A673 (cell line): ENCODE measurements at regions not wholly inside any gene's neighbourhood (a gene's known extent, or its start where the extent isn't known, plus 50 kb on each side); places are given as distances from the start of the nearest gene placed in this dataset.
A peak's percentile ranks its signal among the peaks of the same experiment; 100 is the strongest.
"Not testable (repeated sequence)": the region's sequence is repeated elsewhere in the genome, so short reads cannot be mapped to it uniquely, and the experiment has no call there.

Source experiments
- BruUV-seq: library from RNA; stranded (reverse); fragments of 400-500 nt; replicated peaks from 2 replicates; lab custom pipeline; 2021; lab: Mats Ljungman, UMichigan
- CTCF ChIA-PET: fragments of 300-600 bp; sonication (Branson Sonifier 250); formaldehyde crosslinking; loops from one replicate; lab custom pipeline; 2022; ENCODE audit warnings: antibody characterized with exemption; lab: Charles Lee
- POLR2A ChIA-PET: fragments of 300-600 bp; sonication (Branson Sonifier 250); formaldehyde crosslinking; loops from one replicate; lab custom pipeline; 2022; ENCODE audit warnings: antibody characterized with exemption; ENCODE audit not compliant: low non-redundant PET; lab: Charles Lee
- DNase-seq: peaks from one replicate; pipeline ENCODE4 v3.0.0-alpha.2; 2015; ENCODE audit warnings: low spot score
- H3K27ac ChIP-seq: fragments of 200-600 bp; sonication (generic); 2 replicates; pipeline ENCODE4 v1.5.1; 2016; ENCODE audit warnings: mixed run types, low read depth, mild to moderate bottlenecking, mixed read lengths, antibody characterized with exemption, low read length; ENCODE audit not compliant: poor library complexity, severe bottlenecking
- H3K27me3 ChIP-seq: fragments of 200-600 bp; sonication (generic); replicated peaks from 2 replicates; pipeline ENCODE4 v1.6.1; 2017; ENCODE audit warnings: mixed run types, low read depth, mild to moderate bottlenecking, mixed read lengths, antibody characterized with exemption, low read length; ENCODE audit not compliant: insufficient read depth, poor library complexity
- H3K36me3 ChIP-seq: fragments of 200-600 bp; sonication (generic); 2 replicates; pipeline ENCODE4 v1.6.1; 2016; ENCODE audit warnings: mixed run types, mild to moderate bottlenecking, mixed read lengths, antibody characterized with exemption, low read length; ENCODE audit not compliant: insufficient read depth, poor library complexity, severe bottlenecking
- H3K4me1 ChIP-seq: fragments of 200-600 bp; sonication (generic); 2 replicates; pipeline ENCODE4 v1.6.1; 2017; ENCODE audit warnings: mixed run types, mild to moderate bottlenecking, mixed read lengths, antibody characterized with exemption, low read length; ENCODE audit not compliant: insufficient read depth, poor library complexity, severe bottlenecking
- H3K4me3 ChIP-seq: fragments of 200-600 bp; sonication (generic); 2 replicates; pipeline ENCODE4 v1.5.1; 2016; ENCODE audit warnings: low read depth, mixed run types, mild to moderate bottlenecking, mixed read lengths, low read length; ENCODE audit not compliant: poor library complexity, severe bottlenecking
- H3K9me3 ChIP-seq: fragments of 200-600 bp; sonication (generic); 2 replicates; pipeline ENCODE4 v1.6.1; 2016; ENCODE audit warnings: mixed run types, low read depth, mild to moderate bottlenecking, mixed read lengths, antibody characterized with exemption, low read length; ENCODE audit not compliant: poor library complexity, severe bottlenecking
- EZH2 ChIP-seq: fragments of 200-600 bp; sonication (generic); IDR thresholded peaks from 2 replicates; pipeline ENCODE4 v1.6.1; 2017; ENCODE audit warnings: borderline replicate concordance, low read depth, mild to moderate bottlenecking, mixed read lengths, antibody characterized with exemption, low read length; ENCODE audit not compliant: poor library complexity, severe bottlenecking
- intact Hi-C: fragments of 100-400 bp; cut with micrococcal nuclease; formaldehyde crosslinking; loops from one replicate; pipeline ENCODE4 v1.10.0; 2022; ENCODE audit not compliant: unreplicated experiment
- TF ChIP-seq, protein P1 (sequence below): fragments of 300-800, 200-600 bp; sonication (generic); conservative IDR thresholded peaks from 2 replicates; pipeline ENCODE4 v1.5.1; 2017; ENCODE audit warnings: low read depth, mild to moderate bottlenecking, antibody characterized with exemption, low read length, moderate library complexity, mixed read lengths

- intact Hi-C loops = no loop called here
- peaks cover 26% of the 10 kb centered on the region for H3K4me1 ChIP-seq
- TF ChIP-seq EZH2 = no peak
- TF ChIP-seq, protein P1, sequence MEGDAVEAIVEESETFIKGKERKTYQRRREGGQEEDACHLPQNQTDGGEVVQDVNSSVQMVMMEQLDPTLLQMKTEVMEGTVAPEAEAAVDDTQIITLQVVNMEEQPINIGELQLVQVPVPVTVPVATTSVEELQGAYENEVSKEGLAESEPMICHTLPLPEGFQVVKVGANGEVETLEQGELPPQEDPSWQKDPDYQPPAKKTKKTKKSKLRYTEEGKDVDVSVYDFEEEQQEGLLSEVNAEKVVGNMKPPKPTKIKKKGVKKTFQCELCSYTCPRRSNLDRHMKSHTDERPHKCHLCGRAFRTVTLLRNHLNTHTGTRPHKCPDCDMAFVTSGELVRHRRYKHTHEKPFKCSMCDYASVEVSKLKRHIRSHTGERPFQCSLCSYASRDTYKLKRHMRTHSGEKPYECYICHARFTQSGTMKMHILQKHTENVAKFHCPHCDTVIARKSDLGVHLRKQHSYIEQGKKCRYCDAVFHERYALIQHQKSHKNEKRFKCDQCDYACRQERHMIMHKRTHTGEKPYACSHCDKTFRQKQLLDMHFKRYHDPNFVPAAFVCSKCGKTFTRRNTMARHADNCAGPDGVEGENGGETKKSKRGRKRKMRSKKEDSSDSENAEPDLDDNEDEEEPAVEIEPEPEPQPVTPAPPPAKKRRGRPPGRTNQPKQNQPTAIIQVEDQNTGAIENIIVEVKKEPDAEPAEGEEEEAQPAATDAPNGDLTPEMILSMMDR = no peak
- H3K9me3 ChIP-seq = no peaks in the 10 kb centered on the region
- no peaks in the 10 kb centered on the region for H3K27me3 ChIP-seq
- POLR2A ChIA-PET = no interaction called here
- no TSS peak for BruUV-seq
- no peak overlapping the region for H3K27ac ChIP-seq
- H3K4me3 ChIP-seq = no peak overlapping the region
- H3K36me3 ChIP-seq = no peaks in the 10 kb centered on the region
- CTCF ChIA-PET = no interaction called here
- DNase-seq = peak; percentile 28
Observed at GRCh38 chr2:215238485-215239098, 73.3 kb upstream of the ATIC start.

DNA sequence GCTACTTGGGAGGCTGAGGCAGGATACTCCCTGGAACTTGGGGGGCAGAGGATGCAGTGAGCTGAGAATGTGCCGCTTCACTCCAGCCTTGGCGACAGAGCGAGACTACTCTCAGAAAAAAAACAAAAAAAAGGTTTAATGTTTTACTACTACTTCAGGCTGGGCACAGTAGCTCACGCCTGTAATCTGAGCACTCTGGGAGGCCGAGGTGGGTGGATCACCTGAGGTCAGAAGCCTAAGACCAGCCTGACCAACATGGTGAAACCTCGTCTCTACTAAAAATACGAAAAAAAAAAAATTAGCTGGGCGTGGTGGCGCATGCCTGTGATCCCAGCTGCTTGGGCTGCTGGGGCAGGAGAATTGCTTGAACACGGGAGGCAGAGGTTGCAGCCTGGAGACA, 75.7 kb upstream of the ATIC start:
- H3K27ac ChIP-seq = no peak overlapping the region
- no peaks in the 10 kb centered on the region for H3K27me3 ChIP-seq
- no peaks in the 10 kb centered on the region for H3K9me3 ChIP-seq
- no TSS peak for BruUV-seq
- POLR2A ChIA-PET = interaction anchor here (0.7 kb wide), 1 partner anchor 278 kb away, joined by 3 read pairs; no protein-coding TSS in a partner anchor
- peaks cover 6% of the 10 kb centered on the region for H3K4me1 ChIP-seq
- CTCF ChIA-PET = no interaction called here
- intact Hi-C loops = no loop called here
- TF ChIP-seq, protein P1 = no peak
- no peak for TF ChIP-seq EZH2
- DNase-seq = no peak
- H3K4me3 ChIP-seq = no peak overlapping the region
- H3K36me3 ChIP-seq = no peaks in the 10 kb centered on the region

GRCh38 chr2:215220221-215220620, 81.8 kb upstream of the ABCA12 start:
- H3K9me3 ChIP-seq, H3K4me1 ChIP-seq, CTCF ChIA-PET, DNase-seq, BruUV-seq, H3K27ac ChIP-seq, H3K27me3 ChIP-seq, H3K36me3 ChIP-seq, H3K4me3 ChIP-seq, POLR2A ChIA-PET, intact Hi-C loops: not testable (repeated sequence)
